ENCODE measurements at regions not wholly inside any gene's neighbourhood (a gene's known extent, or its start where the extent isn't known, plus 50 kb on each side); places are given as distances from the start of the nearest gene placed in this dataset.

DNA sequence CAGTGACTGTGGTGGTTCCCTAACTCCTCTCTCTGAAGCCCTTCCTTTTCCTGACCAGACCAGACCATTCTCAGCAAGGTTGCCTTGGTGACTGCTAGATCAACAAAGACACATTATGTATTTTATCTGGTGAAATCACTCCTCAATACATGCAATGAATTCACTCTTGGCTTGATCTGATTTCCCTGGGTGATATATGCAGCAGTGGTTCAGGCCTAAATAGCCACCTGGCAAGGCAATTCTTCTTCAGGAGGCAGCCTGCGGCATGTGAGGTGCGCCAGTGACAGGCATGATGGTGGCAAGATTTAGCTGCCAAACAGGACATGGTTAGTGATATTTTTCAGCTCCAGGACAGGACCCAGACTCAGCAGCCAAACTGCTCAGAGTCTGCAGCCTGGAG, 350.3 kb upstream of the CCDC196 start:
- no peak for TF ChIP-seq CTCF (IDR thresholded peaks at IDR 0.05; ENCODE audit: borderline replicate concordance, insufficient read depth, low read depth, low read length)
- H3K4me3 ChIP-seq (ENCODE audit: low read depth, low read length): no peak overlapping the region

DNA sequence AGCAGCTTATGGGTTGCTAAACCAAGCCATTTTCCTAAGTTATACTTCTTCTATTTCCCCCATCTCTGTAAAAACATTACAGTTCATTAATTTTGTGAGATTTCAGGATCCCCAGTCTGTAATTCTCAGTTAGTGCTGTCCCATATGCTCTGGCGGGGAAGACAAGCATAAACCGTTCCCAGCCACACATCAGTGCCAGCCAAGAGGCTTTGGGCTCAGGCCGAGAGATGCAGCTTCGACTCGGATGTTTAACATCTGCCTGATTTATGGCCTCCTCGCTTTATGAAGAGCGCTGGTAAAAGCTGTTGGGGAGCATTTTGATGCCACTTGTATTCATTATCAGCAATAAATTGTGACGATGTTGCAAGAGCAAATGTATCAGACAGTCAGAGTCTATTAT, 349.1 kb upstream of the CCDC196 start:
- no peak for TF ChIP-seq CTCF (IDR thresholded peaks at IDR 0.05; ENCODE audit: borderline replicate concordance, insufficient read depth, low read depth, low read length)
- H3K4me3 ChIP-seq (ENCODE audit: low read depth, low read length): no peak overlapping the region

DNA sequence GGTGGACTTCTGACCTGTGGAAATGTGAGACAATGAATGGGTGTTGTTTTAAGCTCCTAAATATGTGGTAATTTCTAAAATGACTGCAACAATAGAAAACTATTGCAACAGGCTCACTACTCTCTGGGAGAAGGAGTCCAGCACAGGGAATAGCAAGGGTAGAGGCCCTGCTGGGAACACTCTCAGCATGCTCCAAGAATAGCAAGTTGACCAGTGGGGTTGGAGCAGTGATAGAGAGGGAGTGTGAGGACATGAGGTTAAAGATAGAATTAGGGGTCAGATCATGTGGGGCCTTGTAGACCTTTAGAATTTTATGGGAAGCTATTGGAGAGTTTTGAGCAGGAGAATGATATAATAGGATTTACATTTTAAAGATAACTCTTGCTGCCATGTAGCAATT, 346.7 kb upstream of the CCDC196 start:
- no peak for TF ChIP-seq CTCF (IDR thresholded peaks at IDR 0.05; ENCODE audit: borderline replicate concordance, insufficient read depth, low read depth, low read length)
- H3K4me3 ChIP-seq (ENCODE audit: low read depth, low read length): no peak overlapping the region

- no peak for TF ChIP-seq CTCF (IDR thresholded peaks at IDR 0.05; ENCODE audit: borderline replicate concordance, insufficient read depth, low read depth, low read length)
- no peak overlapping the region for H3K4me3 ChIP-seq (ENCODE audit: low read depth, low read length)
Measured at GRCh38 chr14:66140213-66140918, 345.8 kb upstream of the CCDC196 start.

DNA sequence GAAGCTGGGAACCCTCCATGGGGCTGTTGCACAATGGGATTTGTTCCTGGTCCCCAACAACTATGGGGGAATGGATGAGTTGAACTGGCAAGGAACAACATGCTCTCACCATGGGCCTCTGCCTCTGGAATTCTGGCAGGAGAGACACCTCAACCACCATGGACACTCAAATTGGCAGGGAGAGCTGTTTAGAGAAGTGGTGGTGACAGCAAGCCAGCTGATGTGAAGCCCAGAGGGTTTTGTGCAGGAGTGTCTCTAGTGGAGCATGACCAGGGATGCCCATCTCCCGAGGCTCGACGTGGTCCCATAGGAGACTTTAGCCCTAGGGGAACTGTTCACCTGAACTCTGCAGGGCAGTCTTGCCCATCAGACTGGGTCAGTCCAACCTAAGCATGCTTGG, 345.2 kb upstream of the CCDC196 start:
- no peak overlapping the region for H3K4me3 ChIP-seq (ENCODE audit: low read depth, low read length)
- TF ChIP-seq CTCF (IDR thresholded peaks at IDR 0.05; ENCODE audit: borderline replicate concordance, insufficient read depth, low read depth, low read length): no peak

- TF ChIP-seq CTCF (IDR thresholded peaks at IDR 0.05; ENCODE audit: borderline replicate concordance, insufficient read depth, low read depth, low read length): no peak
Measured at GRCh38 chr14:66141733-66142132, 344.4 kb upstream of the CCDC196 start.

GRCh38 chr14:66143387-66144112, 342.6 kb upstream of the CCDC196 start:
- H3K4me3 ChIP-seq (ENCODE audit: low read depth, low read length): no peak overlapping the region
- no peak for TF ChIP-seq CTCF (IDR thresholded peaks at IDR 0.05; ENCODE audit: borderline replicate concordance, insufficient read depth, low read depth, low read length)

More at GRCh38 chr14:66141733-66142132, 344.4 kb upstream of the CCDC196 start:
- H3K4me3 ChIP-seq (ENCODE audit: low read depth, low read length): no peak overlapping the region

All from GM12875 (cell line).